HCEC 1CT (cell line): ENCODE measurements at regions not wholly inside any gene's neighbourhood (a gene's known extent, or its start where the extent isn't known, plus 50 kb on each side); places are given as distances from the start of the nearest gene placed in this dataset.
A peak's percentile ranks its signal among the peaks of the same experiment; 100 is the strongest.

Experiments used
- DNase-seq: peaks from one replicate; pipeline ENCODE4 v3.0.0-alpha.2; 2017

- no peak for DNase-seq
These were observed 70.9 kb upstream of the PCGF5 start for GRCh38 chr10:91149550-91149949.

GRCh38 chr10:91150631-91151030 lies 69.8 kb upstream of the PCGF5 start:
- DNase-seq = no peak

GRCh38 chr10:91153508-91153907 lies 67.0 kb upstream of the PCGF5 start:
- DNase-seq = no peak

- DNase-seq = no peak
These were observed 65.6 kb upstream of the PCGF5 start for GRCh38 chr10:91154842-91155241.

GRCh38 chr10:91156196-91156595 lies 64.3 kb upstream of the PCGF5 start:
- no peak for DNase-seq

- DNase-seq = no peak
These were observed 61.1 kb upstream of the PCGF5 start for GRCh38 chr10:91159254-91159783.

- peak; percentile 43 for DNase-seq
These were observed 58.4 kb upstream of the PCGF5 start for GRCh38 chr10:91162050-91162494.

- peak; percentile 61 for DNase-seq
These were observed 57.8 kb upstream of the PCGF5 start for GRCh38 chr10:91162495-91163268.

GRCh38 chr10:91163269-91163868 lies 57.1 kb upstream of the PCGF5 start:
- peak; percentile 56 for DNase-seq

- DNase-seq = peak; percentile 81
These were observed 56.5 kb upstream of the PCGF5 start for GRCh38 chr10:91163869-91164474.

GRCh38 chr10:91164520-91165065 lies 55.9 kb upstream of the PCGF5 start:
- peak; percentile 52 for DNase-seq

GRCh38 chr10:91167406-91167805 lies 53.1 kb upstream of the PCGF5 start:
- DNase-seq = no peak

- no peak for DNase-seq
These were observed 50.0 kb upstream of the PCGF5 start for GRCh38 chr10:91170418-91170817.
